GM04504 (cell line): ENCODE measurements at regions not wholly inside any gene's neighbourhood (a gene's known extent, or its start where the extent isn't known, plus 50 kb on each side); places are given as distances from the start of the nearest gene placed in this dataset.
A peak's percentile ranks its signal among the peaks of the same experiment; 100 is the strongest.

Source experiments
- DNase-seq: peaks from one replicate; pipeline ENCODE4 v3.0.0-alpha.2; 2012; ENCODE audit warnings: low read depth

DNA sequence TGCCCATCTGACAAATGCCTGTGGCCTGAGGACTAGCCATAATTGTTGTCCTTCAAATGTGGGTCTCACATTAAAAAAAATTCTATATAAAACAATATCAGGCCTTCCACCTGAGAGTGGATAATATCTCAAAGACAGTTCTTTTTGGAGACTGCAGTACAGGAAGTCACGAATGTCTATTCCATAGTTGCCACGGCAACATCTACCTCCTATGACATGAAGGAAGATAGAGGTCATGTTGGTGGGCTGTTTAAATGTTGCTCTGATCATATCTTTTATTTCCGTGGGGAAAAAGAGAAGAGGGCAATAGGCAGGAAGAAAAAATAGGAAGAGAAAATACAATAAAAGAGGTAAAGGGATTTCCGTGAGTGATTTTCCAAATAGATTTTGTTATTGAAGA, 151.8 kb downstream of the ARL6IP6 start:
- no peak for DNase-seq

DNA sequence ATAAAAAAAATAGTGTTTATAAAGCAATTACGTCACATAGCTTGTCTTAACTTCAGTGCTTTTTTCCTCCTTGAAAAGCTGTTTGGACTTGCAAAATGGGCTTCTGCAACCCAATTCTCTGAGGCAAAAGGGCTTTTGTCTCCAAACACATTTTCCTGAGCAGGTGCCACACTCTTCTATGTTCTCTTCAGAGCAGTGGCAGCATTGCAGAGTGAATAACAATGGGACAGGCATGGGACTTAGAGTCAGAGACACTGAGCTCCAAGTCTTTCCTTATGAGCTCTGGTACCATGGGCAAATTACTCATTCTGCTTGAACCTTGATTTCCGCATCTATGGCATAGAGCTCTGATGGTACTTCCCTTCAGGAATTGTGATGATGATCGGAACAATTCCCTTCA, 149.0 kb downstream of the ARL6IP6 start:
- no peak for DNase-seq

DNA sequence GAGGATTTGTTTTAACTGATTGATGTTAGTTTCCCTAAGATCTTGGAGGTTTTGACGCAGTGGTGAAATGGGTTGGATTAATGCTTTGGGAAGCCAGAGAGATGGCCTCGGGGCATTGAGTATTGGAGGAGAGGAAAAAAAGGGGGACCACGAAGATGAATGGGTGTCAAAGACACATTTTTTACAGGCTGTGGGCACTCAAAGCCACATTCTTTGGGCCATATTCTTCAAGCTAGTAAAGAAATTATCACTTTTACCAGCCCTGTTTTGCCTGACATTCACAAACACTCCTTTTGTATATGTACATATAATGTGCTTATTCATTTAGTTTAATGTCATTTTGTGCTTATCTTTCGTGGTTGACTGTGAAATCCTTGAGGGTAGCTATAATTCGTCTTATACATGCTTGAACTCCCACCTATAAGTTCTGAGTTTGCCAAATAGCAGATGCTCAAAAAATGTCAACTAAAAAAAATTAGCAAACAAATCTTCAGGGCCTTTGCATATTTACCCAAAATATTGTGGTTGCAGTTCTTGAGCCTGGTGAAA, 146.3 kb downstream of the ARL6IP6 start:
- DNase-seq = no peak

DNA sequence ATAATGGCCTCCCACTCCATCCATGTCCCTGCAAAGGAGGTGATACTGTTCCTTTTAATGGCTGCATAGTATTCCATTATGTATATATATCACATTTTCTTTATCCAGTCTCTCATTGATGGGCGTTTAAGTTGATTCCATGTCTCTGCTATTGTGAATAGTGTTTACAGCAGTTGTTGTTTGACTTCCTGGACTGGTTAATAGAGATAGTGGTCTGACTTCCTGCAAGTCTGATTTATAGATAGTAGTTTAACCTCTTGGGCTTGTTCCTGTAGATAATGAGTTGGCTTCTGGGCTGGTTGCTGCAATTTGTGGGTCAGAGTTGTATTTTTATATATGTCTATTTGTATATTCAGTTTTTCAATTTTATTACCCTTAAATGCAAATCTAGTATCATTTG, 145.4 kb downstream of the ARL6IP6 start:
- DNase-seq = no peak

DNA sequence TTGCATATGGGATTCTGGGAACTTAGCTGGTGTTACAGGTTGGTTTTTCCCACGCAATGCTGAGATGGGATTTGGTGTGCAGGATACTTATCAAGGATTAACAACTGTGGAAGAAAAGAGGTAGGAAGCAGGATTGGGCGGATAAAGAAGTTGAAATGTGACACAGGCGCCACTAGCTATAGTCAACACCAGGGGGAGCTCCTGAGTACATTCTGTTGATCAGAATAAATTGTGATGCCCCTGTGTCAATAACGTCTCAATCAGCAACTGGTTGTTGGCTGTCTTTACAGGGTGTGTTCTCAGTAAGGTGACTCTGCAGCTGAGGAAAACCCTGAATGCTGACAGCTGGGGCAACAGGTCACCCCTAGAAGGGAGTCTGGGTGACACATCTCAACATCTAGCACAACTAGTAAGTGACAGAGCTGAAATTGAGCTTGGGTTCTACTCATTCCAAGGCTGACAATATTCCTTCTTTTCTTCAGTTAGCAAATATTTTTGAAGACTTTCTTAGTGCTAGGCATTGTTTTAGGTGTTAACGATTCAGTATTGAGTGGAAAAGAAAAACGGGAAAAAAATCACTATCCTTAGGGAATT, 143.0 kb downstream of the ARL6IP6 start:
- DNase-seq = no peak

DNA sequence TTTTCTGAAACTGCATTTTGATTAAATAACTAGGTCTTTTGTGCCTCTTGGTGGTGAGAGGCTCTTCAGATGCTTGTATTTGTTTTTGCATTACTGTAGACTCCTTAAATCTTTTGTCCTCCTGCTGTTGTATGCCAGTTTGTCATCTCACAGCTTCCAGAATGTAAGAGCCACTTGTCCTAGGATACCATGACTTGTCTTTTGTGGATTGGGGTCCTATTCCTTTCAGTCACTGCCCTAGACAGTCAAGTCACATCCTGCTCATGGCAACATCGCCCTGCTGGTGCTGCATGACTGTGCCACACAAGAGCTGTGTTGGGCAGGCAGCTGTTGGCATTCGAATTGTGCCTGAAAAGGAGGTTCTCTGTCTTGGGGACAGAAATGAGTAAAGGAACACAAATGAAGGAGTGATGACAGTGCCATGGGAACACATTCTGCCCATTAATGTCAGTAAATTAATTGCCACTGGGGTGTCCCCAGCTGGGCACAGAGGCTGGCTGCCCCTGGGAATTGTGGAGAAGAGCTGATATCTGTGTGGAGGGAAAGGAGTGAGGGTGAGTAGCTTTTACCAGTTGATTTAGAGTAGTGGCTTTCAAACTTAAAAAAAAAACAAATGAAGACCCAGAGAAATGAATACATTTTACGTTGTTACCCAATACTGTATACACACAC, 140.3 kb downstream of the ARL6IP6 start:
- no peak for DNase-seq

DNA sequence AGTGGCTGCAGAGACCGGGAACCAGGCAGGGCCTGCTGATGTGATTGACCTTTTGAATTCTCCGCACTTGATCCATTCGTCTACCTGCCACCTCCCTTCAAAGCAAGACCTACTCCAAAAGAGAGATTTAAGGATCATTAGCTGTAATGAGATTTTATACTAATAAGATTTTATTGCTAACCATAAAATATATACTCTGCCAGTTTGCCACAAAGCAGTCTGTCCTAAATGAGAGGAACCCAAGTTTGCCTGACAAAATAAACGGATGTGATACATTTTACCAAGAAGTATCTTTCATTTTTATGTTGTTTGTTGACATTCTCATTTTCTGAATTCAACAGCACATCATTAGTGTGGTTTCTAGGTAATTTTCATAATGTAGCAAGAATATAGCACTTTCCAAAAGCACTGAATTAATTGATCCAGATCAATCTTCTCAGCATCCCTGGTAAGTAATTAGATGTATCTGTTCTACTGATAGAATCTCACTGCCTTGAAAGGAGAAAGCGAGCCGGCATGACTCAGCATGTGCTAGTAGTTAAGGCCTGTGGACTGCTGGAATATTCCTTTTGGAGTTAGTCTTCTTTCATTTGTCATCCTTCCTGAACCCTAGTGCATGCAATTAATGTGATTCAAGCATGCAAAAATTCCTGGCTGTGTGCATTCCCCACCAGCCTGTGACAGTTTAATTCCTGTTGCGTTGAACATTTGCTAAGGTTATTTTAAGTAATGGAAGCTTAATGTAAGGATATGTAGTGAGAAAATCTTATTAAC, 128.5 kb downstream of the ARL6IP6 start:
- DNase-seq = peak; percentile 71

DNA sequence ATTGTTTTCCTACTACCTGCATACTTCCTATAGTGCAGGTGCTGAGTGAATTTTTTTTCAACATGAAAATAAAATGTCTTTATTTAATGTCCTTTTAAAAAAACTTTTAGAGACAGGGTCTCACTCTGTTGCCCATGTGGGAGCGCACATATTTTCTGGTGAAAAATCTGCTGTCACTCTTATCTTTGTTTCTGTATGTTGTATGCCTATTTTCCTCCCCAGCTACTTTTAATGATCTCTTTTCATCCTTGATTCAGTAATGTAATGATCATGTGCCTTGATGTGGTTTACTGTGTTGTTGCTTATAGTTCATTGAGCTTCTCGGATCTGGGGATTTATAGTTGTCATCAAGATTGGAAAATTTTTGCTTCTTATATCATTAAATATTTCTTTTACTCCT, 117.3 kb downstream of the ARL6IP6 start:
- no peak for DNase-seq

DNA sequence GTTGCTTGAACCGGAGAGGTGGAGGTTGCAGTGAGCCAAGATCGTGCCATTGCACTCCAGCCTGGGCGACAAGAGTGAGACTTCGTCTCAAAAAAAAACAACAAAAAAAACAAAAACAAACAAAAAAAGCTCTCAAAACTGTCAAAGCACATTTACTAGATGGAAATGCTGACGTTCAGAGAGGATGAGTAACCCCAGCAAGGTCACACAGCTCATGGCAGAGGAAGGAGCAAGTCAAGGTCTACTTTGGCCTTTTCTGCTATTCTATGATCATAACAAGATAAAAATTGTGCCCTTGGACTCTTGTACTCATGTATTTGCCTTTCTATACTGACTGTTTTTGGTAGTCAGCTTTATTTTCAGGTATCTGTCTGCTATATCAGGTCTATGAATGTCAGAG, 109.5 kb downstream of the ARL6IP6 start:
- DNase-seq = no peak

DNA sequence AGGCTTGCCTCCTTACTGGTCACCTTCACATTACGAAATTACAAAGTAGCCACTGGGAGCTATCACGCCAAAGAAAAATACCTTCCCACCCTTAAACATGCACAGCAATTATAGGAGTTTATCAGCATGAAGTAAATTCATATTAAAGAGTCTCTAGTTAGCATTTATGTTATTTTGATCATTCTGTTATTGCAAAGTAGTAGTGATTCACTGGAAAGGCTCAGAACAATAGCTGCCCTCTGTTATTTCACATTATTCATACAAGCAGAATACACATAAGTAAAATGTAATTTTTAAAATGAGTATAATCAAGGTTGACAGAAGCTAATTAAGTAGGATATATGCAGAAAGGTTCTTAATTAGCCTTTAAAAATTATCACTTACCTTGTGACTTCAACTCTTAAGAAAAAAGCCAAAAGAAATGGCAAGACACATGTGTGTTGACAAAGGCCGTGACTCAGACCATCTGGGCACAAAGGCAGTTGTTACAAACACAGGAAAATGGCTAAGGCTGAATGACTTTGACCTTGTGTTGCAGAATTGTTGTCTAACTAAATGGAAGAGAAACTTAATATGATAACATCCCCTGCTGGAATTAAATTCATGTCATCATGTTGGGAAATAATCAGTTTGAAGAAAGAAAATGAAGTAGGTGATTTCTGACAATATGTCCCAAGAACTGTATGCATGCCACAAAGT, 108.3 kb downstream of the ARL6IP6 start:
- DNase-seq = no peak

DNA sequence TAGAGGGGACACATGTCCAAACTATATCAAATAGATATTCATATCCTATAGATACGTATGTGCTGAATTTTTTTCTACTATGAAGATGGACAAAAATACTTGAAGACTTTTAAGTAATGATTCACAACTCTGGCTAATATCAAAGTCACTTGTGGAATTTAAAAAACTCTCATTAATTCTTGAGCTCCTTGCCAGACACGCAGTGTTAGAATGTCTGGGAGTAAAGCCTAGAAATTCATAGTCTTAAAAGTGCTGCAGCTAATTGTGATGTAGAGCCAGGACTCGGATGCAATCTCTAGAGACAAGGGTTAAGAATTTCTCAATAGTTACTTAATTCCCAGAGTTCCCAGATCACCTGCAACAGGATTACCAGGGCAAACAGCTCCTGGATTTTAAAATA, 107.4 kb downstream of the ARL6IP6 start:
- DNase-seq = peak; percentile 75

DNA sequence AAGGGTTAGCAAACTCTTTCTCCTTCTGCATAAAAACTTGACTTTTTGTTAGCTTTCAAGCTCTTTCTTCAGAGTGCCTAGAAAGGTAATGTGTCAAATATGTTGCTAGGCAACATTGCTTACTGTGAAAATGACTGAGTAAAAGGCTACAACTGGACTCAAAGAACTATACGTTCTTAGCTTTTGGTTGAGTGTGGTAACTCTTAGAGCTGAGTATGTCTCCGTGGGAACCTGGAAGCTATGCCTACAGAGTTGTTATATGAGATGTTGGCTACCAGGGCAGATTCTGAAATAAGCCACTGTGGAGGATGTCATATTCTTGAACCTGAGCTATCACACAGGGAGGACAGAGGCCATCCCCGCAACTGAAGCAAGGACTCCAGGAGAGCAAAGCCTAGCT, 105.5 kb downstream of the ARL6IP6 start:
- no peak for DNase-seq

DNA sequence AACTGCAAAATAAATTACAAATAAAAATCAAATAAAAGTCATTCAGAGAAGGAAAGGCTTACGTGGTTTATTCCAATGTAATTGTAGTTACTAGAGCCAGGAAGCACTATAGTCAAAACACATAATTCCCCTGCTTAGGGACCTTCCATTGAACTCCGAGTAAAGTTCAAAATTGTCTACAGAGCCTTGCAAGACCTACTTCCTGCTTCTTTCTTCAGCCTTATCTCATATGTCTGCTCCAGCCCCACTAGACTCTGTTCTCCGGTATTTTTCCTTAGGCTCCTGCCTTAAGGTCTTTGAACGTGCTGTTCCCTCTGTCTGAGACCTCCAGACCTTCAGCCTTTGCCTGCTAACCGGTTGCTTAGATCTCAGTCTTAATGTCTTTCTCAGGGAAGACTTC, 104.3 kb downstream of the ARL6IP6 start:
- DNase-seq = no peak

DNA sequence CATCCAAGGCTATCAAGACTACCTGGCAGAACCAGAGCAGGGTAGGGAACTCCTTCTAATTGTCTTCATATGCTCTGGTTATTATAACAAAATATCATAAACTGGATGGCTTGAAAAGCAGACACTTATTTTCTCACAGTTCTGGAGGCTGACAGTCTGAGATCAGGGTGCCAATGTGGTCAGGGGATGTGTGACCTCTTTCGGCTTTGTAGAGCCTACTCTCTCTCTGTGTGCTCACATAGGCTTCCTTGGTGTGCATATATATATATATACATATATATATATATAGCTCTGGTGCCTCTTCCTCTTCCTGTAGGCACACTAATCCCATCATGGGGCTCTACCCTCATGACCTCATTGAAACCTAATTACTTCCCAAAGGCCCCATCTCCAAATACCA, 101.6 kb downstream of the ARL6IP6 start:
- DNase-seq = no peak

DNA sequence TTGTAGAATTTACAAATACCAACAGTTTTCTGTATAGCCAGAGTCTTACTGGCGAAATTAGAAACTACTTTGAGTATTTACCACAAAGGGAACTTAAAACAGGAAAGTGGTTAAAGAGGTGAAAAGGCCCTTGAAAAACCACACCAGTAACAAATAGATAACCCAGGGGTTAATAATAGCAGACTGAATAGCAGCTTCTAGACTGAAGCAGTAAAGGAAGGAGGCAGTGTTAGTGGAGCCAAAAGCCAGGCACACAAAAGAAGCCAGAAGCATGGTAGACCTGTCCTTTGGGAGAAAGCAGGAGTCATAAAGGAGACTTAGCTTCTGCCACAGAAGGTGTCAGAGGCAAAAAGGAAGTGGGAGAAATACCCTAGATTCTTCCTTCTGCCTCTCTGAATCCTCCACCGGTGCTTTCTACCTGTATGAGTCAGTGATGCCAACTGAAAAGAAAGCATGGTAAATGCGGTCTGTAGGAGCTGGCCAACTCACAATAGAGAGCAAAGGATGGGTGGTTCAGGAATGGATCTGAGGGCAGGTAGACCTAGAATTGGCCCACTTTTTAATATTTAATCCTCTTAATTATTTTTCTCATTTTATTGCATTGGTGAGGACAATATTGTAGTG, 97.3 kb downstream of the ARL6IP6 start:
- DNase-seq = no peak

DNA sequence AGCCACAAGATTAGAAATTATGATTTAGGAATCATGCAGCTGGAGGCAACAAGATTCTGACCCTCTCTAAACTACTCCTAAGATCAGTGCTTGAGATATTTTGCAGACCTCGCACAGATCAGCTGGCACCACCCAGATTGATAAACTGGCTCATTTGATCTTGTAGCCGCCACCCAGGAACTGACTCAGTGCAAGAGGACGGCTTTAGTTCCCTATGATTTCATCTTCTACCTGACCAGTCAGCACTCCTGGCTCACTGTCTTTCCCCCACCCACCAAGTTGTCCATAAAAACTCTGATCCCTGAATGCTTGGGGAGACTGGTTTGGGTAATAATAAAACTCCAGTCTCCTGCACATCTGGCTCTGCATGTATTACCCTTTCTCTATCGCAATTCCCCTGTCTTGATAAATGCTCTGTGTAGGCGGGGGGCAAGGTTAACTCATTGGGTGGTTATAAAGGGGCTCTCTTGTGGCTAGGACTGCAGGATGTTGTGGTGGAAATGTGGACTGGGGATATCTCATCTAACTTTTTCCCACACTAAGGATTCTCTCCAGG, 96.1 kb downstream of the ARL6IP6 start:
- no peak for DNase-seq

DNA sequence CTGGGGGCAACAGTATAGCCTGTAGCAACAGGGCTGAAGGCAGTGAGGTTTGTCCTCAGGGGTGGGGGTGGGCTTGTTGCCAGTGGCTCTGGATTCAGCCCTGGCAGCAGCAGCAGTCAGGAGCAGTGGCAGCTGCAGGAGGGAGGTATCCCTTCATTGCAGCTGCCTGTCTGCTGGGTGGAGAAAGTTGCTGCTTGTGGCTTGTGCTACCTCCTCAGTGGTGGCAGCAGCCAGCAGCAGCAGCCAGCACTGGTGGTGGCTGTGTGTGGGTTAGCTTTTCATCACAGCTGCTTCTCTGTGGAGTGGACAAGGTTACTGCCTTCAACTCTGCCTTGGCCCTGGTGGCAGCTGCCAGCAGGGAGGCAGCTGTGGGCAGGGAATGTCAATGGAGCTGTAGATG, 94.9 kb downstream of the ARL6IP6 start:
- no peak for DNase-seq
